ENCODE measurements at regions not wholly inside any gene's neighbourhood (a gene's known extent, or its start where the extent isn't known, plus 50 kb on each side); places are given as distances from the start of the nearest gene placed in this dataset.
"Not testable (repeated sequence)": the region's sequence is repeated elsewhere in the genome, so short reads cannot be mapped to it uniquely, and the experiment has no call there.

DNA sequence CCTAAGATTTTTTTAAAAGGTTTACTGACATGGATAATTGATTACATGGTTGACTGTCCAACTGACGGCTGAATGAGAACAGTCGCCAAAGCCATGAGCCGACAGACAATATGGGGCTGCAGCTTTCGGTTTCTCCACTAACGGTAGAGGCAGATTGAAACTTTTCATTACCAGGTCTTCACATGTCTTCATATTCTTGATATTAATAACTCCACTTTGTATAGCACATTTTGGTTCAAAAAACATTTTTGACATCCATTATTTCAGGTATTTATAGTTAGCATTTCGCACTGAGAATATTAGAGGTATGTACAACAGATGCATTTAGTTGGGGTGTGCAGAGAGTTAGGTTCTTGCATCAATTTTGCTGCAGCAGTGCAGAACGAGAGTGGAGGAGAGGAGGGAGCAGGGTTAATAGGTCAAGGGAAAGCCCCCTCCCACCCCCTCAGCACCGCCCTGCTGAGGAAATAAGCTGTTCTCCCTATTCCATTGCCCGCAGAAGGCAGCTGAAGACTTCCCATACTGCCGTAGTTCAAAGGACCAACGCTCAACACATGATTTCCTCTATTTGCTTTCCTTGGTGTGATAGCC is 73.6 kb upstream of the ADTRP start:
- FAIRE-seq (no peak), DNase-seq (ENCODE audit: low spot score in 2 of 2) (no peak)

DNA sequence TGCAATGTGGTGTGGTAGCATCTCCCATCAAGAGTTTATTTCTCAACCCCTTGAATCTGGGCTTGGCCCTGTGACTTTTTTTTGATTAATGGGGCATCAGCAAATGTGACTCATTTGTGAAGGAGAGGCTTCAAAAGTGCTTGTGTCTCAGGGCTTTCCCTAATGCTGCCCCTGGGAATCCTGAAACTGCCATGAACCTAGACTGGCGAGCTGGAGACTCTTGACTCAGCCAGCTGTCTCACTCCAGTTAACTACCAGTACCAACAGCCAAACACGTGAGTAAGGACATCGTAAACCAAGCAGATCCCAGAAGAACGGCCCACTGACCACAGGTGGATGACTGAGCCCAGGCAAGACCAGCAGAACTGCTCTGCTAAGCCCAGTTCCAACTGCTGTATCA is 72.8 kb upstream of the ADTRP start:
- no peak for FAIRE-seq
- DNase-seq (ENCODE audit: low spot score in 2 of 2) = no peak

DNA sequence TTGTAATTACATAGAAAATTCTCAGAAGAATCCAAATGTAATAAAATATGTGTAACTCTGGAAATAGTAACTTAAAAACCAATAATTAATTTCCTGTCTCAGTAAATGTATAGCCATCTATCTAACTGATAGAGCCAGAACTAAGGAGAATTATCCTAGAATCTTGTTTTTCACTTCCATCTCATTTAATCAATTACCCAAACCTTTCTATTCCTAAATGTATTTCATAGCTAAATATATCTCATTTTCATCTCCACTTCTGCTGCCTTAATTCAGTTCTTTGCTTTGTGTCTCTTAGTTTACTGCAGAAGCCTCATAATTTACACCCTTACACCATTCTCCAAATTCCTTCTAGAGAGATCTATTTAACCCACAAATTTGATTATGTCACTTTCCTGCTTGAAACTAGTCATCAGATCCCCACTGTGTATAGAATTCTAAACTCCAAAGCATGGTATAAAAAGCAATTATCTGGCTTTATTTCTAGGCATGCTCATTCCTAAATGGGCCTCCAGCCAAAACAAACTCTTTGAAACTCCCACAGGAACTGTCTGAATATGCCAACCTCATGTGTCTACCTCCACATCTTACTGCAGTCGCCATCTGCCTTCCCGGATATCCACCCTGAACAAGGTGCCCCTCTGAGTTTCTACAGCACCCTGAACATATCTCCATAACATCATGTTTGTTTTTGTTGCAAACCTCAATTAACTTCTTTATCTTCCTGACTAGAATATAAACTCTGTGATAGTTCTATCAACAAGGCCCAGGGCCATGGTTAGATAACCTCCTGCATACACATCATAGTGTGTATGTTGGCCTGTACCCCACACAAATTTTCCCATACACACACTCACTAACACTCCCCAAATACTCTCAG is 70.5 kb upstream of the ADTRP start:
- DNase-seq (ENCODE audit: low spot score in 2 of 2) (no peak), FAIRE-seq (no peak)

DNA sequence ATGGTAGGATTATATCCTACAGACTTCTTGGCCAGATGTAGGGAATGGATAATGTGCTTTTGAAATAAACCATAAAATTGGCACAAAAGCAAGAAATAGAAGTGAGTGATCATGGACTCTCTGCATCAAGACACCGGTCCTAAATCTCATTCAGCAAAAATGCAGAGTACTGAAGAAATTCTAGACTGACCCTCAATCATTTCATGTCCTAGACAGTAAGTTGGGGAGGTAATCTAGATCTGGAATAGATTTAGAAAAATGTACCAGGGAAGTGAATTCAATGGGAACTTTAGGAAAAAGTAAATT is 69.7 kb upstream of the ADTRP start:
- FAIRE-seq = no peak
- no peak for DNase-seq (ENCODE audit: low spot score in 2 of 2)

DNA sequence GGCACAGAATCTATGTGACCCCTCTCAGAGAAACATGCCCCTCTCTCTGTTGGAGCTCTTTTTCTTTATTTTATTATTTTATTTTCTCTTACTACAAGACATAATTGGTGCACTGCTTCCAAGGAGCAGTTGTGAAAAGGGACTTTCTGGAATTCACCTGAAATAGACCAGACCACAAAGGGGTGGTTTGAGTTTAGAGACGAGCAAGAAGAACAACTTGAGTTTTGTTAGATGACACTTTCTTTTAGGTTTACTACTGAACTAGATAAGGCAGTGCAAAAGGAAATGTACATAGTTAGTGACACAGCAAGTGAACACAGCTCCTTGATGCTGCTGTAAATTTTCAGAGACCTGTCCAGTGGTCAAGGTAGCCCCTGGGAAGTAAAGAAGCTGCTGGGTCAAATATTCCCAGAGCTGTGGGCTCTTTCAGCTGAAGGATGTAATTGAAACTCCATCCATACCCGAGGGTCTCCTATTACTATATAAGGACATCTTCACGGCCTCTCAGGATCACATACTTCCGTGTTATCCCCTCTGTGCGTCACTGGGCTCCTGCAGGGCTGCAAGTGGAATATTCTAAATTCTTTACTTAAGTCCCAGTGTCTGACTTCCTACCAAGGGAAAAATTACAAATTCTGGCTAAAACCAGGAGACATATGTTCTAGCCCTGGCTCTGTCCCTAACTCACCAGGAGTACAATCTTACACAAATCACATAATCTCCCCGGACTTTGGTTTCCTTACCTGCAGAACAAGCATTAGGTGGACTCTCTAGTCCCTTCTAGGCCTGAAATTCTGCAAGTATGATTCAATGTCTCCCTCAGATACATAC is 69.1 kb upstream of the ADTRP start:
- DNase-seq (ENCODE audit: low spot score in 2 of 2) (no peak), FAIRE-seq (no peak)

DNA sequence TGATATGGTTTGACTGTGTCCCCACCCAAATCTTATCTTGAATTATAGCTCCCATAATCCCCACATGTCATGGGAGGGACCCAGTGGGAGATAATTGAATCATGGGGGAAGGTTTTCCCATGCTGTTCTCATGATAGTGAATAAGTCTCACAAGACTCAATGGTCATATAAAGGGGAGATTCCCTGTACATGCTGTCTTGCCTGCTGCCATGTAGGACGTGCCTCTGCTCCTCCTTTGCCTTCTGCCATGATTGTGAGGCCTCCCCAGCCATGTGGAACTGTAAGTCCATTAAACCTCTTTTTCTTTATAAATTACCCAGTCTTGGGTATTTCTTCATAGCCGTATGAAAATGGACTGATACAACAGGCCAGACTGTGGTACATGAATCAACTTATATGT is 68.5 kb upstream of the ADTRP start:
- not testable (repeated sequence) for FAIRE-seq; DNase-seq (ENCODE audit: low spot score in 2 of 2)

DNA sequence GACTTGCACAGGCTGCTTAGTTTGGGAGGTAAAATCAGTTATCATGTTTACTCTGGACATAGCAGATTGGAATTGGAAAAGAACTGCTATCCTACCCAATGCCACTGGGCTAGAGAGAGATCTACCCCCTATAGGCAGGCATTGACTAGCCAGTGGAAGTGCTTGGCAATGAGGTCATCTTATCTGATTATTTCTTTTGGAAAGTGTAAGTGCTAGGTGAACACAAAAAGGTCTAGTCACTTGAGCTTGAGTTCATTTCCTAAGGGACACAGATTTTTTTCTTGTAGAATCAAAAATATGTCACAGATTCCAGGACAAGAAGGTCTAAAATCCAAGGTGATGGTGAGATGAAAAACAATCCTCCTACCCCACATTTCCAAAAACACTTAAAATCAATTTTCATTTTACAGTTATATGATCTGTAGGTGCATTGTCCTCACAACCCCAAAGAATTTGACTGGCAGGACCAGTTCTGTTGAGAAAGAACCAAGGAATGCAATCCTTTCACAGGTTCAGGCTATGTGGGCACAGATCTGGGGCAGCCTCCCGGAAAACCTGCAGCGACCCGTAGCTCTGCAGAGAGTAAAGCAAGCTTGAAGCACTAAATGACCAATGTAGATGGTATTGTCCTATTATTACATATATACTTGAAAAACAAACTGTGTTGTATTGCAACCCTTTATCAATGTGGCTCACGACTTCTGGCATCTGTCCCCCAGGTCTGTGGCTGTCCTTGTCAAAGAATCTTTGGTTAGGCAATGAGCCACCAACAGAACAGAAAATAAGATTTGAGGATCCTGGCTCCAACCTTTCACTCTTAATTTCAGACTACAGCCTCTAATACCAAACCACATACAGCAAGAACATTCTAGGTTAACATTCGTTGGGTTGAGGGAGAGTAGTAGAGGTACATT is 67.3 kb upstream of the ADTRP start:
- no peak for FAIRE-seq
- no peak for DNase-seq (ENCODE audit: low spot score in 2 of 2)

DNA sequence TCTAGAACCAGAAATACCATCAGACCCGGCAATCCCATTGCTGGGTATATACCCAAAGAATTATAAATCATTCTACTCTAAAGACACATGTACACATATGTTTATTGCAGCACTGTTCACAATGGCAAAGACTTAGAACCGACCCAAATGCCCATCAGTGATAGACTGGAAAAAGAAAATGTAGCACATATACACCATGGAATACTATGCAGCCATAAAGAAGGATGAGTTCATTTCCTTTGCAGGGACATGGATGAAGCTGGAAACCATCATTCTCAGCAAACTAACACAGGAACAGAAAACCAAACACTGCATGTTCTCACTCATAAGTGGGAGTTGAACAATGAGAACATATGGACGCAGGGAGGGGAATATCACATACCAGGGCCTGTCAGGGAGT is 64.2 kb upstream of the ADTRP start:
- FAIRE-seq; DNase-seq (ENCODE audit: low spot score in 2 of 2): not testable (repeated sequence)

DNA sequence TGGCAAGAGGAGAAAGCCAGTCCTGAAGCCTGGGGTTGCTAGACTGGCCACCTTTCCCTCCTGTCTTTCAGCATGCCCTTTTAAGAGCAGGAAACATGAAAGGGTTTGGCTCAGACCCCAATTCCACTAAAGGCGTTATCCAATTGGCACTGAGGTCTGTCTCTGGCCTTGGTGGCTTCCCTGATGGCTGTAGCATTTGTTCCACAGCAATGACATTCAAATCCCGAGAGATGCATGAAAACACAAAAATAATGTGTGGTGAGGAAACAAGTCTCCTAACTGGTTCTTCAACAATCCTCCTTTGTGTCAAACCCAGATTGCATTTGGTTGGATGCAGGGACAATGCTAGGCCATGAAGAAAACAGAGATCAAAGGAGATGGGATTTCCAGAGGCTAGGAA is 56.5 kb upstream of the ADTRP start:
- no peak for DNase-seq (ENCODE audit: low spot score in 2 of 2)
- no peak for FAIRE-seq

DNA sequence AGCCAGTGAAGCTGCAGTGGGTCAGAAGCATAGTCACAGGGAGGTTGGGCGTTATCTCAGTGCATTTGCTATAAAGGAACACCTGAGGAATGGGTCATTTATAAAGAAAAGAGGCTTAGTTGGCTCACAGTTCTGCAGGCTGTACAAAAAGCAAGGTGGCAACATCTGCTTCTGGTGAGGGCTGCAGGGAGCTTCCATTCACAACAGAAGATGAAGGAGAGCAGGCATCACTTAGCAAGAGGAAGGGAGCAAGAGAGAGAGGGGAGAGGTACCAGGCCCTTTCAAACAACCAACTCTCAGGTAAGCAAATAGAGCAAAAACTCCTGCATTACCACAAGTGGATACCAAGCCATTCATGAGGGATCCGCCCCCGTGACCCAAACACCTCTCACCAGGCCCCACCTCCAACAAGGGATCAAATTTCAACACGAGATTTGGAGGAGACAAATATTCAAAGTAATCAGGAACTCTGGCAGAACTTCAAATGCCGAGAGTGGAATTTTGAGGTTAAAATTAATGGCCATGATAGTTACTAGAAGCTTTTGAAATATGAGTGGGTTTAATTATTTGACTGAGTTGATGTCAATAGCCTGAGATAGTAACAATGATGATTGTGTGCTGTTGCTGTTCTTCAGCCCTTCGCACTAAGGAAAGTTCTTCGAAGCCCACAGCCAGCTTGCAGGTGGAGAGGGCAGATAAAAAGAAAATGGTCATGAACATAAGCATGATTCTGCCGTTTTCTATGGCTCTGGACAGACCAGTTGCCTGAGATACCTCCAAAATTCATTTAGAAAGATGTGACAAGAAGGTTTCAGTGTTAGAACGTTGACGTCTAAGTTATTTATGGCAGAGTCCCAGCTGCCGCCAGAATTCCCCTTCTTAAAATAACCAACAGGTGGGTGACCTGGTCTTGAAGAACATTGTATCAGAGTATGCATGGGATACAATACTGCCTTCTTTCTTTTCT is 55.3 kb upstream of the ADTRP start:
- FAIRE-seq (no peak), DNase-seq (ENCODE audit: low spot score in 2 of 2) (no peak)

DNA sequence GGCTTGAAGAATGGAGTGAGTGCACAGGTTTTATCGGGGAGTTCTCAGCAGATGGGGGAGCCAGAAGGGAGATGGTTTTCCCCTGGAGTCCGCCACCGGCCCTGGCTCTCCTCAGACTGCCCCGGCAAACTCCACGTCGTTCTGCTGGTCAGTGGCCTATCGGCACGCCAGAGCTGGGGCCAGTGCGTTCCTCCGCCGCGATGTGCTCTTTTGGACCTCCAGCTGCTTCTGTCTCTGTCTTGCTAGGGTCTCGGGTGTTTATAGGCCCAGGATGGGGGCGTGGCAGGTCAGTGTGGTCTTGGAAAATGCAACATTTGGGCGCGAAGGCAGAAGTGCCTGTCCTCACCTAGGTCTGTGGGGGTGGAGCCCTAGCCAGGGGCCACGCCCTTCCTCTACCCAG is 53.0 kb upstream of the ADTRP start:
- FAIRE-seq (no peak), DNase-seq (ENCODE audit: low spot score in 2 of 2) (no peak)

DNA sequence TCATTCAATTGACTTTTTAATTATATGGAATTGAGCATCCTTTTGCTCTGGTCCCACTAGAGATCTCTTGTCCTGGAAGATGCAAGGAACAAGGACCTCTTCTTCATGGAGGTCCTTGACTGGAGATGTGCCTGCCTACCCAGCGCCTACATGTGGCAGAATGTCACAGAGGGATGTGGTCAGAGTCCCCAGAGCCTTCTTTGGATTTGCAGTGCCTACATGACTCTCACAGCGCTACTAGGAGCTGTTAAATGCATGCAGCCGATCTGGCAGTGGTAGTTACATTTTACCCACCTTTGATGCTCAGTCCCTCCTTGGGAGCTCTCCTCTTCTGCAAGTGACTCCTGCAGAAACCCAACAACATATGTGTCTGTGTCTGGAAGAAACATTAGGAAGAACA is 51.9 kb upstream of the ADTRP start:
- FAIRE-seq = no peak

DNA sequence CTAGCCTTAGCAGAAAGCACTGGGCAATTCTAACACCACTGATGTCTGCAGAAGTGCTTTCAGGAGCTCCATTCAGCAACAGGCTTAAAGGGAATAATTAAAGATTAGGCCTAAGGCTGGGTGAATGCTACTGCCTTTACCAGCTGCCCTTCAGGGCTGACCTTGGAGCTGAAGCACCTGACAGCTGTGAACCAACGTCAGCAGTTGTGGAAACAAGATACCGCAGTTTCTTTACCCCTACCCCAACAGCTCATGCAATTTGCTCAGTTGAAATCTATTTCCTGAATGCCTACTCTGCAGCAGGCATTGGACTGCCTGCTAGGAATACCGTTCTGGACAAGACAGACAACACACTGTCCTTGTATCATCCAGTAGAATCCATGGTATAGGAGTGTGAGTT is 51.5 kb upstream of the ADTRP start:
- no peak for DNase-seq (ENCODE audit: low spot score in 2 of 2)
- no peak for FAIRE-seq

More for the DNA sequence above, 51.9 kb upstream of the ADTRP start:
- DNase-seq (ENCODE audit: low spot score in 2 of 2) = no peak

DNA sequence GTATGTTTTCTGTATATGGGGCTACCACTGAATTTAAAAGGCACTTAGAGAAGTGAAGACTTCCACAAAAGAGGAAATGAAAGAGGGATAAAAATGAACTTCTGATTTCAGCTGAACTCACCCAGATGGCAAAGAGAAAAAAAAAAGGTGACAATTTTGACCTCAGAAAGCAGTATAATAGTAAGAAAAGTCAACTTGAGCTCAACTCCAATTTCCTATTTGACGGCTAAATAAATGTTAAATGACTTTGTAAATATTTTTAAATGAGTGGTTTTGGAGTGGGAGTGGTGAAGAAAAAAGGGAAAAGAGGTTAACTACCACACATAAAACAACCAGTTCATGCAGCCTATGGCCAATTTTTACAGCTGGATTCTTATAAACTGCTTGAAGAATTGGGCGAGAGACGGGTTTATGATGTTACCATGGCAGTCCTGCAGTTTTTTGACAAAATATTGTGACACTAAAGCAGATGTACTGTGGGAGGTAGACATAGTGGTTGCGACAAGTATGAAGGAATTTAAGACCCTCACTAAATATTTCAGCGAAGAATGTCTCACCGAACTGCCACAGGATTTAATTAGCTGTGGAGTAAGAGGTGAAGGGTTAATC is 49.8 kb upstream of the ADTRP start:
- FAIRE-seq = no peak
- DNase-seq (ENCODE audit: low spot score in 2 of 2) = no peak
